ENCODE measurements at regions not wholly inside any gene's neighbourhood (a gene's known extent, or its start where the extent isn't known, plus 50 kb on each side); places are given as distances from the start of the nearest gene placed in this dataset.

- no peaks in the 10 kb centered on the region for H3K27me3 ChIP-seq (ENCODE audit: control insufficient read depth in 1 of 2, insufficient read depth in 2 of 2, low read length in 2 of 2)
- H3K27ac ChIP-seq (ENCODE audit: low read depth in 1 of 2, low read length in 2 of 2) = no peak overlapping the region
- Mint-ChIP-seq H3K27ac (no peak overlapping the region), H3K27me3 (peaks cover 19% of the 10 kb centered on the region), H3K4me3 (no peak overlapping the region), H3K4me1 (ENCODE audit: low read depth) (no peaks in the 10 kb centered on the region), H3K36me3 (ENCODE audit: low read depth) (no peaks in the 10 kb centered on the region), H3K9me3 (no peaks in the 10 kb centered on the region)
- no peaks in the 10 kb centered on the region for H3K4me1 ChIP-seq (ENCODE audit: insufficient read depth, low read length)
- intact Hi-C loops (cut with DNase I, micrococcal nuclease) = no loop called here
- CTCF ChIA-PET = no interaction called here
- H3K36me3 ChIP-seq (ENCODE audit: insufficient read depth, low read length) = no peaks in the 10 kb centered on the region
- DNase-seq = no peak
- no peak for TF ChIP-seq CTCF (IDR thresholded peaks at IDR 0.05)
- no peak overlapping the region for H3K4me3 ChIP-seq (ENCODE audit: low read length)
- H3K9me3 ChIP-seq (ENCODE audit: control insufficient read depth in 1 of 2, insufficient read depth in 1 of 2, low read length in 2 of 2) = no peaks in the 10 kb centered on the region
- ATAC-seq (ENCODE audit: poor library complexity) = no peak
- POLR2A ChIA-PET = no interaction called here
These were observed 57.9 kb upstream of the PDHA1 start for GRCh38 chrX:19285857-19286256.

GRCh38 chrX:19291086-19291485, 52.6 kb upstream of the PDHA1 start:
- intact Hi-C loops (cut with DNase I, micrococcal nuclease) = no loop called here
- no peaks in the 10 kb centered on the region for H3K9me3 ChIP-seq (ENCODE audit: control insufficient read depth in 1 of 2, insufficient read depth in 1 of 2, low read length in 2 of 2)
- no peaks in the 10 kb centered on the region for H3K4me1 Mint-ChIP-seq (ENCODE audit: low read depth)
- H3K4me3 ChIP-seq (ENCODE audit: low read length) = no peak overlapping the region
- no peaks in the 10 kb centered on the region for H3K36me3 Mint-ChIP-seq (ENCODE audit: low read depth)
- no peaks in the 10 kb centered on the region for H3K4me1 ChIP-seq (ENCODE audit: insufficient read depth, low read length)
- no peak for ATAC-seq (ENCODE audit: poor library complexity)
- ChIA-PET CTCF (no interaction called here), POLR2A (no interaction called here)
- H3K27me3 Mint-ChIP-seq = peaks cover 17% of the 10 kb centered on the region
- H3K4me3 Mint-ChIP-seq = no peak overlapping the region
- no peak for DNase-seq
- TF ChIP-seq CTCF (IDR thresholded peaks at IDR 0.05) = no peak
- no peak overlapping the region for H3K27ac Mint-ChIP-seq
- H3K9me3 Mint-ChIP-seq = no peaks in the 10 kb centered on the region
- peaks cover 0 to 3% of the 10 kb centered on the region in 2 experiments for H3K27me3 ChIP-seq (ENCODE audit: control insufficient read depth in 1 of 2, insufficient read depth in 2 of 2, low read length in 2 of 2)
- no peaks in the 10 kb centered on the region for H3K36me3 ChIP-seq (ENCODE audit: insufficient read depth, low read length)
- H3K27ac ChIP-seq (ENCODE audit: low read depth in 1 of 2, low read length in 2 of 2) = no peak overlapping the region

- H3K9me3 Mint-ChIP-seq = no peaks in the 10 kb centered on the region
- Histone ChIP-seq H3K27ac (ENCODE audit: low read depth in 1 of 2, low read length in 2 of 2) (no peak overlapping the region), H3K4me1 (ENCODE audit: insufficient read depth, low read length) (no peaks in the 10 kb centered on the region), H3K27me3 (ENCODE audit: control insufficient read depth in 1 of 2, insufficient read depth in 2 of 2, low read length in 2 of 2) (peaks cover 0 to 3% of the 10 kb centered on the region in 2 experiments), H3K9me3 (ENCODE audit: control insufficient read depth in 1 of 2, insufficient read depth in 1 of 2, low read length in 2 of 2) (no peaks in the 10 kb centered on the region), H3K36me3 (ENCODE audit: insufficient read depth, low read length) (no peaks in the 10 kb centered on the region), H3K4me3 (ENCODE audit: low read length) (no peak overlapping the region)
- H3K36me3 Mint-ChIP-seq (ENCODE audit: low read depth) = no peaks in the 10 kb centered on the region
- H3K27me3 Mint-ChIP-seq = peaks cover 13% of the 10 kb centered on the region
- POLR2A ChIA-PET = no interaction called here
- intact Hi-C loops (cut with DNase I, micrococcal nuclease) = no loop called here
- no peak overlapping the region for H3K4me3 Mint-ChIP-seq
- ATAC-seq (ENCODE audit: poor library complexity) = no peak
- no peak for TF ChIP-seq CTCF (IDR thresholded peaks at IDR 0.05)
- CTCF ChIA-PET = no interaction called here
- no peak for DNase-seq
- H3K27ac Mint-ChIP-seq = no peak overlapping the region
- no peaks in the 10 kb centered on the region for H3K4me1 Mint-ChIP-seq (ENCODE audit: low read depth)
These were observed 50.0 kb upstream of the PDHA1 start for GRCh38 chrX:19293606-19294325.
